Thoracic aorta (tissue), 2 donors: ENCODE measurements at regions not wholly inside any gene's neighbourhood (a gene's known extent, or its start where the extent isn't known, plus 50 kb on each side); places are given as distances from the start of the nearest gene placed in this dataset.

Experiments used
- ATAC-seq: fragments of 150-250 bp; one replicate; pipeline ENCODE4 v1.8.0; 2017; ENCODE audit warnings: low read depth; ENCODE audit not compliant: insufficient number of reproducible peaks, low FRiP score
- DNase-seq: peaks from one replicate; pipeline ENCODE4 v3.0.0-alpha.2; 2020; ENCODE audit warnings: low spot score
- H3K27ac ChIP-seq, 2 donors: fragments of 200-600 bp; sonication (generic); 1 replicate in 1 of 2; 2 replicates in 1 of 2; pipeline ENCODE4 v1.5.1; 2016; ENCODE audit warnings: mild to moderate bottlenecking in 2 of 2, moderate library complexity in 2 of 2
- H3K27me3 ChIP-seq: fragments of 200-600 bp; sonication (generic); replicated peaks from 2 replicates; pipeline ENCODE4 v1.6.0; 2016; ENCODE audit warnings: mild to moderate bottlenecking; ENCODE audit not compliant: insufficient read depth
- H3K36me3 ChIP-seq: fragments of 200-600 bp; sonication (generic); one replicate; pipeline ENCODE4 v1.5.1; 2016
- H3K4me1 ChIP-seq, 2 donors: fragments of 200-600 bp; sonication (generic); 1 replicate in 1 of 2; 2 replicates in 1 of 2; pipeline versions ENCODE4 v1.5.1 to v1.6.0; 2016; ENCODE audit warnings: low read depth in 2 of 2, mild to moderate bottlenecking in 1 of 2; ENCODE audit not compliant: control insufficient read depth in 1 of 2
- H3K4me3 ChIP-seq: fragments of 200-600 bp; sonication (generic); 2 replicates; pipeline ENCODE4 v1.5.1; 2016; ENCODE audit warnings: mild to moderate bottlenecking
- H3K9me3 ChIP-seq: fragments of 200-600 bp; sonication (generic); 2 replicates; pipeline ENCODE4 v1.5.1; 2016
- CTCF ChIP-seq: fragments of 200-600 bp; sonication (generic); IDR thresholded peaks from one replicate; pipeline ENCODE4 v1.5.1; 2019; ENCODE audit warnings: antibody characterized with exemption

- no peaks in the 10 kb centered on the region for H3K27me3 ChIP-seq
- no peak for TF ChIP-seq CTCF
- no peak overlapping the region for H3K27ac ChIP-seq
- H3K4me1 ChIP-seq, result no peaks in the 10 kb centered on the region
- DNase-seq (no peak), ATAC-seq (no peak)
- H3K9me3 ChIP-seq, result no peaks in the 10 kb centered on the region
- H3K36me3 ChIP-seq, result no peaks in the 10 kb centered on the region
- no peak overlapping the region for H3K4me3 ChIP-seq
Observed at GRCh38 chr17:71464241-71464640, 656.6 kb upstream of the SOX9 start.

- ATAC-seq (no peak), DNase-seq (no peak)
- Histone ChIP-seq H3K9me3 (no peaks in the 10 kb centered on the region), H3K27me3 (no peaks in the 10 kb centered on the region), H3K4me3 (no peak overlapping the region), H3K36me3 (no peaks in the 10 kb centered on the region), H3K27ac (no peak overlapping the region), H3K4me1 (no peaks in the 10 kb centered on the region)
- no peak for TF ChIP-seq CTCF
Observed at GRCh38 chr17:71464751-71465150, 656.1 kb upstream of the SOX9 start.

GRCh38 chr17:71467719-71468118 is 653.1 kb upstream of the SOX9 start:
- Histone ChIP-seq H3K9me3 (no peaks in the 10 kb centered on the region), H3K4me3 (no peak overlapping the region), H3K27ac (no peak overlapping the region), H3K27me3 (no peaks in the 10 kb centered on the region), H3K4me1 (no peaks in the 10 kb centered on the region), H3K36me3 (no peaks in the 10 kb centered on the region)
- ATAC-seq, result no peak
- TF ChIP-seq CTCF, result no peak
- no peak for DNase-seq

- Histone ChIP-seq H3K36me3 (no peaks in the 10 kb centered on the region), H3K9me3 (no peaks in the 10 kb centered on the region), H3K4me3 (no peak overlapping the region), H3K27ac (no peak overlapping the region), H3K27me3 (no peaks in the 10 kb centered on the region), H3K4me1 (no peaks in the 10 kb centered on the region)
- ATAC-seq (no peak), DNase-seq (no peak)
- no peak for TF ChIP-seq CTCF
Observed at GRCh38 chr17:71470062-71470461, 650.8 kb upstream of the SOX9 start.

GRCh38 chr17:71472809-71473789 is 647.7 kb upstream of the SOX9 start:
- no peak overlapping the region for H3K27ac ChIP-seq
- ATAC-seq, result no peak
- no peaks in the 10 kb centered on the region for H3K4me1 ChIP-seq
- H3K36me3 ChIP-seq, result no peaks in the 10 kb centered on the region
- H3K27me3 ChIP-seq, result no peaks in the 10 kb centered on the region
- H3K4me3 ChIP-seq, result no peak overlapping the region
- H3K9me3 ChIP-seq, result no peaks in the 10 kb centered on the region
- DNase-seq, result no peak
- no peak for TF ChIP-seq CTCF
